Kidney (tissue), 13 donors: ENCODE measurements at regions not wholly inside any gene's neighbourhood (a gene's known extent, or its start where the extent isn't known, plus 50 kb on each side); places are given as distances from the start of the nearest gene placed in this dataset.
A peak's percentile ranks its signal among the peaks of the same experiment; 100 is the strongest.
"Not testable (repeated sequence)": the region's sequence is repeated elsewhere in the genome, so short reads cannot be mapped to it uniquely, and the experiment has no call there.

Experiments
- DNase-seq, 5 donors: peaks; one replicate each; pipeline ENCODE4 v3.0.0-alpha.2; 2013 to 2020
- FAIRE-seq: peaks from 2 replicates; lab custom pipeline; 2012; peaks lifted over from hg19 to GRCh38; lab: Jason Lieb, UNC
- H3K27ac ChIP-seq, 2 donors: one replicate each; pipeline ENCODE4 v1.7.0; 2013; ENCODE audit warnings: low read depth in 2 of 2, low read length in 2 of 2, inconsistent platforms in 1 of 2
- H3K27me3 ChIP-seq: one replicate; pipeline ENCODE4 v1.7.1; 2013; ENCODE audit warnings: low read length, inconsistent platforms; ENCODE audit not compliant: control insufficient read depth, insufficient read depth
- H3K36me3 ChIP-seq, 3 donors: one replicate each; pipeline versions ENCODE4 v1.7.0 to v1.7.1; 2013; ENCODE audit warnings: low read length in 3 of 3, control low read depth in 1 of 3, inconsistent platforms in 1 of 3; ENCODE audit not compliant: insufficient read depth in 3 of 3, control insufficient read depth in 2 of 3
- H3K4me1 ChIP-seq, 3 donors: one replicate each; pipeline versions ENCODE4 v1.7.0 to v1.7.1; 2013; ENCODE audit warnings: low read length in 3 of 3, inconsistent platforms in 1 of 3, low read depth in 1 of 3; ENCODE audit not compliant: control insufficient read depth in 2 of 3, insufficient read depth in 2 of 3
- H3K4me3 ChIP-seq, 3 donors: one replicate each; pipeline versions ENCODE4 v1.7.0 to v1.8.1; 2013; ENCODE audit warnings: low read length in 3 of 3, control low read depth in 1 of 3, inconsistent platforms in 1 of 3
- H3K9ac ChIP-seq, 3 donors: one replicate each; pipeline versions ENCODE4 v1.7.0 to v1.7.1; 2013; ENCODE audit warnings: low read length in 3 of 3, control low read depth in 1 of 3, inconsistent platforms in 1 of 3
- H3K9me3 ChIP-seq, 3 donors: one replicate each; pipeline versions ENCODE4 v1.7.0 to v1.7.1; 2013; ENCODE audit warnings: low read length in 3 of 3, control low read depth in 1 of 3, inconsistent platforms in 1 of 3; ENCODE audit not compliant: control insufficient read depth in 2 of 3, insufficient read depth in 1 of 3
- CTCF ChIP-seq: IDR thresholded peaks from 3 replicates; pipeline ENCODE4 v1.5.1; 2012; ENCODE audit warnings: mild to moderate bottlenecking, moderate library complexity, borderline replicate concordance; ENCODE audit not compliant: insufficient read depth; ENCODE audit errors: extremely low read depth
- intact Hi-C: fragments of 100-400 bp; cut with DNase I; formaldehyde crosslinking; loops from one replicate; pipeline ENCODE4 v1.11.1; 2022
- donor health status: control.
- donor health status: control.
- donor health status: control.
- donor health status: control.
- donor health status: control.
- donor health status: DM: yes; HTN: yes; CAD: no.
- donor health status: Normal renal cell carcinoma (clear cell type).

GRCh38 chr2:52474091-52474490 is 1293.5 kb upstream of the CHAC2 start:
- no peak for DNase-seq
- H3K27ac ChIP-seq = no peak overlapping the region
- no peaks in the 10 kb centered on the region for H3K4me1 ChIP-seq
- no peak for FAIRE-seq
- no peaks in the 10 kb centered on the region for H3K27me3 ChIP-seq
- TF ChIP-seq CTCF = no peak
- no peaks in the 10 kb centered on the region for H3K36me3 ChIP-seq
- H3K9ac ChIP-seq = no peak overlapping the region
- no peak overlapping the region for H3K4me3 ChIP-seq
- H3K9me3 ChIP-seq = no peaks in the 10 kb centered on the region
- intact Hi-C loops = no loop called here

- H3K36me3 ChIP-seq = no peaks in the 10 kb centered on the region
- intact Hi-C loops = no loop called here
- no peak overlapping the region for H3K9ac ChIP-seq
- no peaks in the 10 kb centered on the region for H3K4me1 ChIP-seq
- H3K9me3 ChIP-seq = no peaks in the 10 kb centered on the region
- H3K27me3 ChIP-seq = no peaks in the 10 kb centered on the region
- DNase-seq (peak in 2 of 5 donors; percentile 8 to 20), FAIRE-seq (no peak)
- TF ChIP-seq CTCF = no peak
- no peak overlapping the region for H3K27ac ChIP-seq
- no peak overlapping the region for H3K4me3 ChIP-seq
These were observed 1294.1 kb upstream of the CHAC2 start for GRCh38 chr2:52473526-52473925.

- H3K4me3 ChIP-seq, H3K27me3 ChIP-seq, H3K9ac ChIP-seq, DNase-seq, H3K27ac ChIP-seq, FAIRE-seq, H3K9me3 ChIP-seq, H3K4me1 ChIP-seq, intact Hi-C loops, H3K36me3 ChIP-seq: not testable (repeated sequence)
These were observed 1297.1 kb upstream of the CHAC2 start for GRCh38 chr2:52470457-52470856.

- Histone ChIP-seq H3K36me3 (no peaks in the 10 kb centered on the region), H3K27me3 (no peaks in the 10 kb centered on the region), H3K9ac (no peak overlapping the region), H3K4me1 (no peaks in the 10 kb centered on the region), H3K27ac (no peak overlapping the region), H3K4me3 (no peak overlapping the region), H3K9me3 (no peaks in the 10 kb centered on the region)
- TF ChIP-seq CTCF = no peak
- no peak for FAIRE-seq
- DNase-seq = no peak
- intact Hi-C loops = no loop called here
These were observed 1300.4 kb upstream of the CHAC2 start for GRCh38 chr2:52467189-52467588.
